Activated effector memory CD4-positive, alpha-beta T cell treated with anti-CD3 and anti-CD28 coated beads, Interleukin-2, amount 50 U/mL, for 16 hours (primary cell): ENCODE measurements at regions not wholly inside any gene's neighbourhood (a gene's known extent, or its start where the extent isn't known, plus 50 kb on each side); places are given as distances from the start of the nearest gene placed in this dataset.
A peak's percentile ranks its signal among the peaks of the same experiment; 100 is the strongest.

Source experiments
- DNase-seq: peaks from one replicate; pipeline ENCODE4 v3.0.0-alpha.2; 2020

- DNase-seq: no peak
Observed at GRCh38 chr14:22011253-22011642, 337.6 kb upstream of the OR4E1 start.

GRCh38 chr14:22010545-22011252, 337.1 kb upstream of the OR4E1 start:
- DNase-seq: no peak

DNA sequence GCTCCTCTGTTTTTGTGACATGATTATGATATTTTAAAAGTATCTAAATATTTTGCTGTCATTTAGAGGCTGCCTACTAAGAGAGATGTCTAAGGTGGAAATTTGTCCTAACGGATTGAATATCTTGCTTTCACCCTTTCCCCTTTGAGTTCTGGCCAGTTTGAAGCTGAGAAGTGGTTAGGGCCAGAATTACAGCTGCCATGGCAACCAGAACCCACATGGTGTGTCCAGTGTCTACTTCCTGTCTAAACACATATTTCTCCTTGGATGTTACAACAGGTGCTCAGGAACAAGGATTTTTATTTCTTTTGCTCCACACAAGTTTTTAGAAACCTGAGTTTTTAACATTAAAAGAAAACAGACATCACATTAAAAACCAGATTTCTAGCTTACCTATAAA, 335.1 kb upstream of the OR4E1 start:
- no peak for DNase-seq

DNA sequence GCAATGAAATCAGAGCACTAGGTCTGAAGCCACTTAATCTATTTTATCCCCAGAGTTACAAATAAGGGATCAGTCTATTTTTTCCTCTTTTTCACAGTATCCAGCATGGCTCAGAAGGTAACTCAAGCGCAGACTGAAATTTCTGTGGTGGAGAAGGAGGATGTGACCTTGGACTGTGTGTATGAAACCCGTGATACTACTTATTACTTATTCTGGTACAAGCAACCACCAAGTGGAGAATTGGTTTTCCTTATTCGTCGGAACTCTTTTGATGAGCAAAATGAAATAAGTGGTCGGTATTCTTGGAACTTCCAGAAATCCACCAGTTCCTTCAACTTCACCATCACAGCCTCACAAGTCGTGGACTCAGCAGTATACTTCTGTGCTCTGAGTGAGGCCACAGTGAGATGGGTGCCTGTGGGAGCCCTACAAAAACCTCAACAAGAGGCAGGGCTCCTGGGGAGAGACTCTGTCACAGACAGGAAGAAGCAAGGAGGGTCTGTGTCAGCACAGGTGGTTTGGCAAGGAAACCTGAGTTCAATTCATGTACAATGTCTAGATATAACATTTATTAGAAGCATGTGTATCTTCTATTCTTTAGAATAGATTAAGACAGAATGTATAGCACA, 334.3 kb upstream of the OR4E1 start:
- DNase-seq: no peak

DNA sequence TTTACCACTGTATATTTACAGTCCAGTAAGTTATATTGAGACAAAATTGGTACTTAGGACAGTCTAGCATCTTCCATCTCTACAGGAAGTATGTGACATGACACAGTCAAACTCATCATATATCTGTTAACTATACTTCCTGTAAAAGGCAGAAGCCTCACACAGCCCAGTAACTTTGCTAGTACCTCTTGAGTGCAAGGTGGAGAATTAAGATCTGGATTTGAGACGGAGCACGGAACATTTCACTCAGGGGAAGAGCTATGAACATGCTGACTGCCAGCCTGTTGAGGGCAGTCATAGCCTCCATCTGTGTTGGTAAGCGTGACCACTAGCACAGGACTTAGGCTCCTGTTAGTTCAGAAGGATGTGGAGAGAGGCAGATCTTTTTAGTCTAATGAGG, 333.7 kb upstream of the OR4E1 start:
- no peak for DNase-seq

DNA sequence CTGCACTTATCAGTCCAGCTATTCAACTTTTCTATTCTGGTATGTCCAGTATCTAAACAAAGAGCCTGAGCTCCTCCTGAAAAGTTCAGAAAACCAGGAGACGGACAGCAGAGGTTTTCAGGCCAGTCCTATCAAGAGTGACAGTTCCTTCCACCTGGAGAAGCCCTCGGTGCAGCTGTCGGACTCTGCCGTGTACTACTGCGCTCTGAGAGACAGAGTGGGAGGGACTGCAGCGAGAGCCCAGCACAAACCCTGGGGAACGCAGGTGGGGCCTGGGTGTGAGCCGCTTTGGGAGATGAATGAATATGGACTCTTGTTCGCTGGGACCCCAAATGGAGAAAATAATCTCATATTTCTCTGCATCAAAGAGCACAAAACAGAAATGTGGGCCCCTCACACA, 329.8 kb upstream of the OR4E1 start:
- DNase-seq: no peak

DNA sequence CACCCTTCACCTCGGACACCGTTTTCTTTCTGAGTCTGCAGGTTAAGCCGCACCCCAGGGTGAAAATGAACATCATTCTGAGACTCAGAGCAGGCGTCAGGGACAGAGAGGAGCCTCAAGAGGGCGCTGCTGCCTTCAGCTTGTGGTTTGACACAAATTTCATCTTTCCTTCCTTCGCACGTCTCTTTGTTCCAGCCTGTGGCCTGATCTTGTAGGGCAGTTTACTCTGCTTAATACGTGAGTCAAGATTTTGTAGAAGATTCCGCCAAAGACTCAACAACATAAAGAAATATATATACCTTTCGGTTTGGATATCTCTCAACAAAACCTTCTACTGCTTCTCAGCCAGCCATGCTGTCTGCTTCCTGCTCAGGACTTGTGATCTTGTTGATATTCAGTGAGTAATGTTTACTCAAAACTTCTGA, 329.3 kb upstream of the OR4E1 start:
- DNase-seq: peak; percentile 86

DNA sequence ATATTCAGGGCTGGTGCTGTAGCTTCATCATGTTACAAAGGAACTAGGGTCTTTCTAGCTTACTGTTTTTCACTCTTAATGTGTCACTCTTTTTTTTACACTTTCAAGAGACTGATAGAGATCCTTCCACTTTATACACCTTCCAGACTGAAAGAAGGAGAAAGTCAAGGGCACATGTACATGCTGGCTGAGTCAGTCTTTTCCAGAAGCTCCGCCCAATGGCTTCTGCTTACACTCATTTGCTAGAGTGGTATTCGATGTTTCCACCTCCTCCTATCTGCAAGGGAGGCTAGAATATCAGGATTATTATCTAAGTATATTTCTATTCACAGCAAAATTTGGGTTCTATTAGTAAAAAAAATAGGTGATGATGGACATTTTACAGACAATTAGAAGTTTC, 325.8 kb upstream of the OR4E1 start:
- DNase-seq: no peak

DNA sequence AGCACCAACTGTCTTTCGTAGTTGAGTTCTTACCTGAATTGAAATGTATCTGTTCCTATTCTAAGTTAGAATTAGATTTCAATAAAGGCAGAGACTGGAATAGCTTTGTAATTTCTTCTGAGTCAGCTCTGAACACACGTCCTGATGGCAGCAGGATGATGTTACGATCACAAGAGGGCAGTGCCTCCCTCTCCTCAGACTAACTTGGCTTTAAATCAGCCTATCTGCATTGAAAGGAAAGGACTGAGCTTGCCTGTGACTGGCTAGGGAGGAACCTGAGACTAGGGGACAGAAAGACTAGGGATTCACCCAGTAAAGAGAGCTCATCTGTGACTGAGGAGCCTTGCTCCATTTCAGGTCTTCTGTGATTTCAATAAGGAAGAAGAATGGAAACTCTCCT, 323.7 kb upstream of the OR4E1 start:
- peak; percentile 70 for DNase-seq

GRCh38 chr14:21995332-21995731, 321.7 kb upstream of the OR4E1 start:
- DNase-seq: no peak

DNA sequence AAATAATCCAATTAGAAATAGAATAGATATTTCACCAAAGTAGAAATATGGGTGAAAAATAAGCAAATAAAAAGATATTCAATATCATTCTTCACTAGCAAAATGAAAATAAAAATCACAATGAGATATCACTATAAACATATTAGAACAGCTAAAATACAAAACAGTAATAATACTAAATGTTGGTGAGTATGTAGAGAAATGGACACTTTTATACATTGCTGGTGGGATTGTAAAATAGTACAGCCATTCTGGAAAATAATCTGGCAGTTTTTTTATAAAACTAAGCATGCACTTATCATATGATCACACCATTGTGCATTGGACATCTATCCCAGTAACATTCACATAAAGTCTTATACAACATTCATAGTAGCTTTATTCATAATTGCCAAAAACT, 320.2 kb upstream of the OR4E1 start:
- DNase-seq: no peak

- no peak for DNase-seq
Observed at GRCh38 chr14:21993070-21993469, 319.5 kb upstream of the OR4E1 start.

DNA sequence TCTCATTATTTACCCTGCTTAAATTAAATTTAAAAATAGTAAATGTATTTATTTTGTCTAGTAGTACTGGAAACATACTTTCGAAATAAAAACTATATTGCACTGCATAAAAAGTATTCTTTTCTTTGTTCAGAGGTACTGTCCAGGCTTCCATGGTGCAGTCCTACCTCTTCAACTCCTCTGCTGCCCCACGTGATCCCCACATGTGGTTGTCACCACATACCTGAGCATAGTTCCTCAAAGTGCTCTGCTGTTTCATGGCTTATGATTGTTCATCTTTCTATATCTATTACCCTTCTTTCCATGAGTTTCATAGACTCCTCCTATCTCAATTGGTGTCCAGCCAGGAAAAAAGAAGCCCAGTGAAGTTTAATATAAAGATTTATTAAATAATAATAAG, 317.5 kb upstream of the OR4E1 start:
- DNase-seq: no peak

GRCh38 chr14:21990116-21990515, 316.5 kb upstream of the OR4E1 start:
- no peak for DNase-seq

DNA sequence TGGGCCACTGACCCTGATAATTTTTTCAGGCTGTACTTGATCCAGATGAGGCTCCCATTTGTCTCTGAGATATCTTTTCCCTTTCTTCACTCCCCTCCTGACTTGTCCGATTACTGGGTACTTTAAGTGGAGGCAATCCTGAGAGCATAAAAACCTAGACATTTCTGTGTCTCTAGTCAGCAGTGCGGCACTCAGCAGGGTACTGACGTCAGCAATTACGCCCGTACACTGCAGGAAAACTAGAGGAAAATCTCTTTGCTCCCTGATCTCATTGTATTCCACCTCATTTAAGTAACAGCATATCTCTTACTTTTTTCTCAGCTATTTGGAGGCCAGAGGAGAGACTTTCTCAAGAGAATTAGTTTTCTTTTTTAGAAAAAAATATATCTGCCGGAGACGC, 315.5 kb upstream of the OR4E1 start:
- DNase-seq: no peak

DNA sequence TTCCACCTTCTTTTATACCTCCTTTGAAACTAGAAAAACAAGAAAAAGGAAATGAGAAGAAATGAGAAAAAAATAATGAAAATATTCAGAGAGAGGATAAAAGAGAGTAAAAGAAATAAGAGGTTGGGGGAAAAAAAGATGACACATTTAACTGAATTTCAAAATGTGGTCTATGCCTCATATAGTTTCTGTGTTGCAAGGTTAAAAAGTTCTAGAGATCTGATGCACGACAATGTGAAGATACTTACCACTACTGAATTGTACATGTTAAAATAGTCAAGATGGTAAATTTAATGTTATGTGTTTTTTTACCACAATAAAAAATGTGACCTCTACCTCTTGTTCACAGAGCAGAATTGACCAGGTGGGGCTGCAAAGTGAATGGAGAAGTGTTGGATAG, 314.8 kb upstream of the OR4E1 start:
- DNase-seq: no peak

GRCh38 chr14:21987937-21988336, 314.3 kb upstream of the OR4E1 start:
- no peak for DNase-seq

DNA sequence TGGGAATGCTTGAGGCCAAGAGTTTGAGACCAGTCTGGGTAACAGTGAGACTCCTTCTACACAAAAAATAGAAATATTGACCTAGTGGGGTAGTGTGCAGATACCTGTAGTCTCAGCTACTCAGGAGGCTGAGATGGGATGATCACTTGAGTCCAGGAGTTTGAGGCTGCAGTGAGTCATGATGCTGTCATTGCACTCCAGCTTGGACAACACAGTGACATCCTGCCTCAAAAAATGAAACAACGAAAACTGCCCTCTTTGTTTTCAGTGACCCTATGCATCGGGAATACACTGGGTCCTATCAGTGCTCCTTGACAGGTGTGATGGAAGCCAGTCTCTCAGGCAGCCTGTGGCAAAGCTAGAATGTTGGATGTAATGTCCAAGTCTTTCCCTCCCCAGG, 311.5 kb upstream of the OR4E1 start:
- DNase-seq: no peak

GRCh38 chr14:21978999-21979314, 305.3 kb upstream of the OR4E1 start:
- DNase-seq: no peak

DNA sequence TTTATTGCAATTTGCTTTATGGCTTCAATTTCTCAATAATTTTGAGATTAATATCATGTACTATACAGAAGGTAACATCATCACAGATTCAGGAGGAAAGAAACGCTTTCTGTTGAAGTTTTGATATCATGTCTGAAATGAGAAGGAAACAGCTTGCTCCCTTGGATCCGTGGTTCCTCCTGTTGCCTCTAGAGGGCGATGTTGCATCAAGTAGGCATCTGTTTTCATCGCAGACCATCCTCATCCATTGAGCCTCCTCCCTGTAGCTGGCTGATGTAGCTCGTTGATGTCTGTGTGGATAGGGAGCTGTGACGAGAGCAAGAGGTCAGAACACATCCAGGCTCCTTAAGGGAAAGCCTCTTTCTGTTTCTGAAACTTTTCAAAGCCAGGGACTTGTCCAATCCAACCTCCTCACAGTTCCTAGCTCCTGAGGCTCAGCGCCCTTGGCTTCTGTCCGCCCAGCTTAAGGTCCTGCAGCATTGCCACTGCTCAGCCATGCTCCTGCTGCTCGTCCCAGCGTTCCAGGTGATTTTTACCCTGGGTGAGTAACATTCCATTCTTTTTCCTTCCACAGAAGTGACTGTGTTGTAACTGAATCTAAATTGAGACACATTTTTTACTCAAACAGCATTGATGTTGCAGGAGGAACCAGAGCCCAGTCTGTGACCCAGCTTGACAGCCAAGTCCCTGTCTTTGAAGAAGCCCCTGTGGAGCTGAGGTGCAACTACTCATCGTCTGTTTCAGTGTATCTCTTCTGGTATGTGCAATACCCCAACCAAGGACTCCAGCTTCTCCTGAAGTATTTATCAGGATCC, 304.8 kb upstream of the OR4E1 start:
- peak; percentile 74 for DNase-seq

DNA sequence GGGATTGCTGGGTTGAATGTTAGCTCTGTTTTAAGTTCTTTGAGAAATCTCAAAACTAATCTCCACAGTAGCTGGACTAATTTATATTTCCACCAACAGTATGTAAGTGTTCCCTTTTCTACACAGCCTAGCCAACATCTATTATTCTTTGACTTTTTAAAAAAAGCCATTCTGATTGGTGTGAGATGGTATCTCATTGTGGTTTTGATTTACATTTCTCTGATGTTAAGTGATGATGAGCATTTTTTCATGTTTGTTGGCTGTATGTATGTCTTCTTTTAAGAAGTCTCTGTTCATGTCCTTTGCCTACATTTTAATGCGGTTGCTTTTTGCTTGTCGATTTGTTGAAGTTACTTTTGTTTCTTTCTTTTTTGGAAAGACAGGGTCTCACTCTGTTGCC, 301.1 kb upstream of the OR4E1 start:
- DNase-seq: no peak

DNA sequence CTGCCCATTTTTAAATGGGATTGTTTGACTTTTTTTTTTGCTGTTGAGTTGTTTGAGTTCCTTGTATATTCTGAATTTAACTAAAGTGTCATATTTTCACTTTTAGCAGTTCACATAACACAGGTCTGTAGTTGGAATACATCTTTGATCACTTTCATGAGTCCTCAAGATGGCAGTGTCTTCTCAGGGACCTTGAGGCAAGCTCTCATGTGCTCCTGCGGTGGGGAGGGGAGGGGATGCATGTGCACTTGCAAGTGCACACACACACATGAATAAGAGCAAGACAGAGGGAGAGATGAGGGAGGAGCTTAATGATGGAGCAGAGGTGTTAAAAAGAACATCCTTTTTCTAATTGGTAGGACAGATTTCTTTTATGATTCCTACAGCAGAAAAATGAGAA, 291.4 kb upstream of the OR4E1 start:
- peak; percentile 75 for DNase-seq

DNA sequence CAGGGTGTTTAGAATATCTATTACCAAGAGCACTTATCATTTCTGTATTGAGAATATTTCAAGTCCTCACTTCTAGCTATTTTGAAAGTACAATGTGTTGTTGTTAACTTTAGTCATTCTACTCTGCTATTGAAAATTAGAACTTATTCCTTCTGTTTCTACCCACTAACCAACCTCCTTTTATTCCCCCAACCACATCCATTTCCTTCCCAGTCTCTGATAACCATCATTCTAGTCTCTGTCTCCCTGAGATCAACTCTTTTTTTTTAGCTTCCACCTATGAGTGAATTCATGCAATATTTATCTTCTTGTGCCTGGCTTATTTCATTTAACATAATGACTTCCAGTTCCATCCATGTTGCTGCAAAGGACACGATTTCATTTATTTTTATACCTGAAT, 290.6 kb upstream of the OR4E1 start:
- no peak for DNase-seq

- DNase-seq: no peak
Observed at GRCh38 chr14:21960636-21961035, 287.0 kb upstream of the OR4E1 start.
